ENCODE measurements at regions not wholly inside any gene's neighbourhood (a gene's known extent, or its start where the extent isn't known, plus 50 kb on each side); places are given as distances from the start of the nearest gene placed in this dataset.
"Not testable (repeated sequence)": the region's sequence is repeated elsewhere in the genome, so short reads cannot be mapped to it uniquely, and the experiment has no call there.

DNA sequence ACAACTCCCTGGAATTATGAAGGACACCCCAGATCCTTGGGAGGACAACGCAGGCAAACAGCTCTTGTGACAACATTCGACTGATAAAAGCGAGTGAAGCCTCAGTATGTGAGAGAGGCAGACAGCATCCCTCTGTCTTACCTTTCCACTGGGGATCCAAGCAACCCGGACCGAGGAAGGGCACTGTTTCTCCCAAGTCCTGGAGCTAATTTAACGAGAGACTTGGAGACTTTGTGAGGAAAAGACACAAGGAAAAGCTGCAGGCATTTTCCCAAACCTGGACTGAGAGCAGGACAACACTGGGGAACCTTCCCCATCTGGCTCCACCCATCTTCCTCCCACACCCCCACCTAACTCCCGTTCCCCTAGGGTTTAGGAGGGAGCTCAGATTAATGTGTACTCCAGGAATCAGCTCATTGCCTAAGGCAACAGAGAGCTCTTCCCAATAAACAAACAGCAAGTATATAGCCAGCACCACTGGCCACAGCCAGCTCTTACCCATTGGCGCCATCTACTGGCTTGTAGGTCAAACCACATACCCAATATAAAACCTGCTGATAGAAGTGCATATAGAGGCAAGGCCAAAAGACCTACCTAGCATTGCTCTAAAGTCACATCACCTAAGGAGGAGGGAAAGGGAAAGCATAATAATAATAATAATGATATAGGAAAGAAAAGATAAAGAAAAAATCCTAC lies 76.7 kb upstream of the NEK3 start:
- POLR2A ChIA-PET; H3K4me3 ChIP-seq (ENCODE audit: low read depth, low read length): not testable (repeated sequence)
- CTCF ChIA-PET: interaction anchor here (0.9 to 1.3 kb wide), 2 partner anchors 214 to 340 kb away, joined by 3 read pairs; partner anchors contain the start of gene VPS36
- TF ChIP-seq, protein P1, sequence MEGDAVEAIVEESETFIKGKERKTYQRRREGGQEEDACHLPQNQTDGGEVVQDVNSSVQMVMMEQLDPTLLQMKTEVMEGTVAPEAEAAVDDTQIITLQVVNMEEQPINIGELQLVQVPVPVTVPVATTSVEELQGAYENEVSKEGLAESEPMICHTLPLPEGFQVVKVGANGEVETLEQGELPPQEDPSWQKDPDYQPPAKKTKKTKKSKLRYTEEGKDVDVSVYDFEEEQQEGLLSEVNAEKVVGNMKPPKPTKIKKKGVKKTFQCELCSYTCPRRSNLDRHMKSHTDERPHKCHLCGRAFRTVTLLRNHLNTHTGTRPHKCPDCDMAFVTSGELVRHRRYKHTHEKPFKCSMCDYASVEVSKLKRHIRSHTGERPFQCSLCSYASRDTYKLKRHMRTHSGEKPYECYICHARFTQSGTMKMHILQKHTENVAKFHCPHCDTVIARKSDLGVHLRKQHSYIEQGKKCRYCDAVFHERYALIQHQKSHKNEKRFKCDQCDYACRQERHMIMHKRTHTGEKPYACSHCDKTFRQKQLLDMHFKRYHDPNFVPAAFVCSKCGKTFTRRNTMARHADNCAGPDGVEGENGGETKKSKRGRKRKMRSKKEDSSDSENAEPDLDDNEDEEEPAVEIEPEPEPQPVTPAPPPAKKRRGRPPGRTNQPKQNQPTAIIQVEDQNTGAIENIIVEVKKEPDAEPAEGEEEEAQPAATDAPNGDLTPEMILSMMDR (IDR thresholded peaks at IDR 0.05; ENCODE audit: insufficient read depth, low read length, missing control alignments): peak; percentile 38
- DNase-seq (ENCODE audit: low read depth, low spot score): peak; percentile 19

DNA sequence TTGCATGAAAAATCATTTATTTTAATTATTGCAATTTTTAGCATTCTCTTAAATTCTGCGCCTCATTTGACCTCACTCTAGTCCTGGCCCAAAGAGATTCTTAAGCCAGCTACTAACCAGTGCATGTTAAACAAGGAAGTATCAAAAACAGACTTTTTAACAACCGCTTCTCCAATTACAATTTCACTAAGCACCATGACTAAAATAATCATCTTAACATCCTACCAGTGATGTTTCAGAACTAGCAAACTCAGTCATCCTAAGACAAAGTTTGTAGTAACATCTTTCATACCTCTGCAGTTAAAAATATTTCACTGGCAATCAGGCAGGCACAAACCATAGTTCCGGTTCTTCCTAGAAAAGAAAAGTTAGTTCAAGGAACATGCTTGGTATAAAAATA lies 75.5 kb upstream of the NEK3 start:
- DNase-seq (ENCODE audit: low read depth, low spot score); H3K4me3 ChIP-seq (ENCODE audit: low read depth, low read length); POLR2A ChIA-PET; CTCF ChIA-PET: not testable (repeated sequence)

DNA sequence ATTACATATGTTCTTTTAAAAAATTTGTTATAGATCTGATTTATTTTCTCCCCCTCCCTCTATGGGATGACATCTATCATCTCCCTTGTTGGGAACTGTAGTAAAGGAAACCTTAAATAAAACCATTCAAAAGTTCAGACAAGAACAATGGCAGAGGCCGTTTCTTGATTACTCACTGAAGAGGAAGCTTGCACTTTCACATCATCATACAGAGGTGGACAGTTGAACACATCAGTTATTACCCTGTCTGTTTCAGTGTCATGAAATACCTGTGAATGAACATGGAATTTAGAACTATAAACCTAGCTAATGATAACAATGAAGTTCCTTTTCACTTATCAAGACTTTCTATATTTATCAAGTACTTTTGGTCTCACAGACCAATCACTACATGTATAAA lies 63.7 kb upstream of the NEK3 start:
- CTCF ChIA-PET, POLR2A ChIA-PET: not testable (repeated sequence)

DNA sequence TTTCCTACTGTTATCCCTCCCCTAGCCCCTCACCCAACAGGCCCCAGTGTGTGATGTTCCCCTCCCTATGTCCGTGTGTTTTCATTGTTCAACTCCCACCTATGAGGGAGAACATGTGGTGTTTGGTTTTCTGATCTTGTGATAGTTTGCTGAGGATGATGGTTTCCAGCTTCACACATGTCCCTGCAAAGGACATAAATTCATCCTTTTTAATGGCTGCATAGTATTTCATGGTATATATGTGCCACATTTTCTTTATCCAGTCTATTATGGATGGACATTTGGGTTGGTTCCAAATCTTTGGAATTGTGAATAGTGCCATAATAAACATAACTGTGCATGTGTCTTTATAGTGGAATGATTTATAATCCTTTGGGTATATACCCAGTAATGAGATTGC lies 54.5 kb upstream of the NEK3 start:
- DNase-seq (ENCODE audit: low read depth, low spot score); CTCF ChIA-PET; POLR2A ChIA-PET; H3K4me3 ChIP-seq (ENCODE audit: low read depth, low read length): not testable (repeated sequence)

More for the DNA sequence above, 63.7 kb upstream of the NEK3 start:
- not testable (repeated sequence) for H3K4me3 ChIP-seq (ENCODE audit: low read depth, low read length); DNase-seq (ENCODE audit: low read depth, low spot score)

DNA sequence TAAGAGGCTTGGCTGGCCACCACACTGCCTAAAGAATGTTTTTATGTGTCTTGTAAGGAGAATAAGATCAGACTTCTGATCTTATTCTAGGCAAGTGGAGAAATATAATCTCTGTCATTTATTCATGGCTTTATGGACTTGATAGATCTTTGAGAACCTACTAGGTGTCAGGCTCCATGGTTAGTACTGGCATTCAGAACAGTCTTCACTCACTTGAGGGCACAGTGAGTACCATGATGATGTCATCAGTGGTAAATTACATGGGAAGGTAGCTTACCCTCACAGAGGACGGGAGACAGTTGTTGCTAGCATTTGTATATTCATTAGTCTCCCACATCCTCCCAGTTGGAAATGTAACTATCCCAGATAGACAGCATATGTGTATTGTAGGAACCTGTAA lies 53.5 kb upstream of the NEK3 start:
- DNase-seq (ENCODE audit: low read depth, low spot score); CTCF ChIA-PET; POLR2A ChIA-PET; H3K4me3 ChIP-seq (ENCODE audit: low read depth, low read length): not testable (repeated sequence)

DNA sequence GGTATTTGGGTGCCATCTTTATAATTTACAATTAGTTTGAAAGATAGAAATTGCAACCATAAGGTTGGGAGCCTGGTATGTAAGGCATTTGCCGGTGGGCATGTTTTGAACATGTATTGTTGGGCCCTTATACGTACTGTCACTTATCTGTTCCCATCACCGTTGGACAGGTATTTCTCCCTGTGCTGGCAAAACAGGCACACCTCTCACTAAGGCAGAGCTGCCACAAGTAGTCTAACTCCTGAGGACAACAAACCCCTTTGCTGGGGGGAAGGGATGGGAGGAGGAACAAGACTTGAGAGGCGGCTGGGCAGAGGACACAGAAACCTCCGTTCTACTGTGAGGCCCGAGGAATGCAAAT lies 52.0 kb upstream of the NEK3 start:
- POLR2A ChIA-PET; CTCF ChIA-PET; DNase-seq (ENCODE audit: low read depth, low spot score); H3K4me3 ChIP-seq (ENCODE audit: low read depth, low read length): not testable (repeated sequence)

DNA sequence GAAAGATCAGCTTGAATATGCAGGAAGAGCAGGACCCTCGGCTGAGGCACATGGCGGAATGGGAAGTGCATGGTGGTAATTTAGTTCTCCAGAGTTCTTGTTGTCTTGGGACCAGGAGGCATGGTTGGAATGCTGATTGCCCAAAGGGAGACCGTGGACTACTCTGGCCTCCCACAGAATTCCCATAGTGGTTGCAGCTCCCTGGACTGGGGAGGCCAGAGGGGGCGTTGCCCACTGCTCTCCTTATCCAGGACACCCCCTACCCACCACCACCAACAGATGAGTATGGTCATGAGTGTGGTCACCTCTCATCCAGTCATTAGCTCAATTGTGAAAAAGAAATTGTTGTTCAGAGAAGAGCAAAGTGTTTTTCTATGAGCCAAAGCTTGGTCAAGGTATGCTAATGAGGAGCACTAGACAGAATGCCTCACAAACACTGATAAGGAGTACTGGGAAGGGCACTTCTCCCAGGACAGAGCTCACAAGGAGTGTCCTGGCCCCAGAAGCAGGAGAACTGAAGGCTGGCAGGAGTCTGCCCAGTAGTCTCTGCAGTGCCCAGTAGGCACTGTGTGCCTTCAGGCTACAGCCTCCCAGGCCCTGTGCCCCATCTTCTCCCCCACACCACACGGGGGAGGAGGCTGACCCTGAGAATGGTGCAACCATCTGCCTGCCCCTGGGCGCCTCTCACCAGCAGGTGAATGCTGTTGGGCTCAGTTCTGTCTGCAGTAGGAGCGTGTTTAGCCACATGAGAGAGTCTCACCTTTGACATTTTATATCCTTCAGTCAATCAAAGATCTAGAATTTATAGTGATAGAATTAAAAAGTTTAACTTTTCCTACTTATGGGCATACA lies 51.4 kb upstream of the NEK3 start:
- CTCF ChIA-PET, POLR2A ChIA-PET: not testable (repeated sequence)

More for the DNA sequence above, 51.4 kb upstream of the NEK3 start:
- H3K4me3 ChIP-seq (ENCODE audit: low read depth, low read length); DNase-seq (ENCODE audit: low read depth, low spot score): not testable (repeated sequence)

Data from AG04449 (cell line).